SH-SY5Y (cell line): ENCODE measurements at regions not wholly inside any gene's neighbourhood (a gene's known extent, or its start where the extent isn't known, plus 50 kb on each side); places are given as distances from the start of the nearest gene placed in this dataset.

ENCODE experiments used
- GATA2 ChIP-seq: IDR thresholded peaks from 2 replicates; pipeline ENCODE4 v1.6.1; 2011; ENCODE audit warnings: mild to moderate bottlenecking, low read depth, low read length
- GATA3 ChIP-seq: IDR thresholded peaks from 2 replicates; pipeline ENCODE4 v1.6.1; 2011; ENCODE audit warnings: low read depth, mild to moderate bottlenecking, low read length, moderate library complexity

GRCh38 chr2:56449002-56449431 lies 265.2 kb downstream of the CCDC85A start:
- TF ChIP-seq GATA2 (no peak), GATA3 (no peak)
